Fibroblast of pulmonary artery (primary cell): ENCODE measurements at regions not wholly inside any gene's neighbourhood (a gene's known extent, or its start where the extent isn't known, plus 50 kb on each side); places are given as distances from the start of the nearest gene placed in this dataset.
A peak's percentile ranks its signal among the peaks of the same experiment; 100 is the strongest.

Experiments
- DNase-seq: peaks from one replicate; pipeline ENCODE4 v3.0.0-alpha.2; 2010; ENCODE audit warnings: low read depth
- H3K4me3 ChIP-seq: replicated peaks from 2 replicates; pipeline ENCODE4 v1.5.1; 2011; ENCODE audit warnings: low read depth, mild to moderate bottlenecking, control low read depth, low read length, moderate library complexity
- CTCF ChIP-seq: IDR thresholded peaks from 2 replicates; pipeline ENCODE4 v1.5.1; 2011; ENCODE audit warnings: mild to moderate bottlenecking, control low read depth, low read length, inconsistent platforms; ENCODE audit errors: missing control alignments

DNA sequence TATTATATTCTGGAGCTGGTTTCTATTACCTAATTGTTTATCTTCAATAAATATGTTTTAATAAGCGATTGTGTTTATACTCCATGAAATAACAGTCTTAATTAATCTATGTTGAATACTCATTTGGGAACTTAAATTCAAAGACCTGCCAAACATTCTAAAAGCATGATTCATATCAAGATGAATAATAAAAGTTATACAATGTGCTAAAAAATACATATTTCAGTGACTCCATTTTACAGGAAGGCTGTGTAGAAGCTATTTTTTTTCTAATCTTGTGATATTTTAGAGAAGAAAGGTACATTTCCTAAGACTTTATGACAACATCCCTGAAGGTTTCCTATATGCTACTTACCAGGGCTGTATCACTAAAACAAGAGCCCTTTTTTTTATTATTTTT, 417.9 kb downstream of the NFIB start:
- no peak overlapping the region for H3K4me3 ChIP-seq
- peak; percentile 4 for DNase-seq
- no peak for TF ChIP-seq CTCF

DNA sequence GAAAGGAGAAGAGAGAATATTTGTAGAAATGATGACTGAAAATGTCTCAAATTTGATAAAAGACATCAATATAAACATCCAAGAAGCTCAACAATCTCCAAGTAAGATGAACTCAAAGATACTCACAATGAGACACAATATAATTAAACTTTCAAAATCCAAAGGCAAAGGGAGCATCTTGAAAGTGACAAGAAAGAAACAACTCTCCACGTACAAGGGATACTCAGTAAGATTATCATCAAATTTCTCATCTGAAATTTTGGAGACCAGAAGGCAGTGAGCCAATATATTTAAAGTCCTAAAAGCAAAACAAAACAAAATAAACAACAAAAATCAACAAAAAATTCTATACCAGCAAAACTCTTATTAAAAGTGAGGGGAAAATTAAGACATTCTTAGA, 428.7 kb downstream of the NFIB start:
- no peak for DNase-seq
- H3K4me3 ChIP-seq = no peak overlapping the region
- no peak for TF ChIP-seq CTCF

DNA sequence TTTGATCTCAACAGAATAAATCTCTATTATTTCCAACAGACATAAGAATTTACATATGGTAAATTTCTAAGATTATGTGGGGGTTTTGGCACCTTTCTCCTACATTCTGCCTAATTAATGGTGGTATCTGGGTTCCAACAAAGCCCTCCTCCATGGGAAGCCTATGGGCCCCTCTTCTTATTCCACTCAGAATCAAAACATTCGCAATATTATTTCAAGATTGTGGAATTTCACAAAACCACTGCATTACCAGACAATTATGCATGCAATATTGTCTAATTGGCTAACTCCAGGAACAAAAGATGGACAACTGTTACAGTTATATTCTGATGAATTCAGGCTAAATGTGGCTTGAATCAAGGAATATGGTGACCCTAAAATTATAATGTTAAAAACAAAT, 434.0 kb downstream of the NFIB start:
- no peak for TF ChIP-seq CTCF
- H3K4me3 ChIP-seq = no peak overlapping the region
- no peak for DNase-seq

GRCh38 chr9:13879011-13879410, 434.9 kb downstream of the NFIB start:
- no peak for DNase-seq
- H3K4me3 ChIP-seq = no peak overlapping the region
- TF ChIP-seq CTCF = no peak

- no peak for DNase-seq
Measured at GRCh38 chr9:13878241-13878711, 435.7 kb downstream of the NFIB start.

GRCh38 chr9:13876741-13877140, 437.2 kb downstream of the NFIB start:
- no peak for DNase-seq
- no peak for TF ChIP-seq CTCF
- no peak overlapping the region for H3K4me3 ChIP-seq

More at GRCh38 chr9:13878241-13878711, 435.7 kb downstream of the NFIB start:
- no peak for TF ChIP-seq CTCF
- no peak overlapping the region for H3K4me3 ChIP-seq

GRCh38 chr9:13873203-13873602, 440.7 kb downstream of the NFIB start:
- no peak overlapping the region for H3K4me3 ChIP-seq
- DNase-seq = no peak
- TF ChIP-seq CTCF = no peak
